ENCODE measurements at regions not wholly inside any gene's neighbourhood (a gene's known extent, or its start where the extent isn't known, plus 50 kb on each side); places are given as distances from the start of the nearest gene placed in this dataset.

GRCh38 chr7:113816639-113817038 lies 102.2 kb downstream of the PPP1R3A start:
- no peak for TF ChIP-seq POLR2A (IDR thresholded peaks at IDR 0.05)
- TF ChIP-seq, protein P1, sequence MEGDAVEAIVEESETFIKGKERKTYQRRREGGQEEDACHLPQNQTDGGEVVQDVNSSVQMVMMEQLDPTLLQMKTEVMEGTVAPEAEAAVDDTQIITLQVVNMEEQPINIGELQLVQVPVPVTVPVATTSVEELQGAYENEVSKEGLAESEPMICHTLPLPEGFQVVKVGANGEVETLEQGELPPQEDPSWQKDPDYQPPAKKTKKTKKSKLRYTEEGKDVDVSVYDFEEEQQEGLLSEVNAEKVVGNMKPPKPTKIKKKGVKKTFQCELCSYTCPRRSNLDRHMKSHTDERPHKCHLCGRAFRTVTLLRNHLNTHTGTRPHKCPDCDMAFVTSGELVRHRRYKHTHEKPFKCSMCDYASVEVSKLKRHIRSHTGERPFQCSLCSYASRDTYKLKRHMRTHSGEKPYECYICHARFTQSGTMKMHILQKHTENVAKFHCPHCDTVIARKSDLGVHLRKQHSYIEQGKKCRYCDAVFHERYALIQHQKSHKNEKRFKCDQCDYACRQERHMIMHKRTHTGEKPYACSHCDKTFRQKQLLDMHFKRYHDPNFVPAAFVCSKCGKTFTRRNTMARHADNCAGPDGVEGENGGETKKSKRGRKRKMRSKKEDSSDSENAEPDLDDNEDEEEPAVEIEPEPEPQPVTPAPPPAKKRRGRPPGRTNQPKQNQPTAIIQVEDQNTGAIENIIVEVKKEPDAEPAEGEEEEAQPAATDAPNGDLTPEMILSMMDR (IDR thresholded peaks at IDR 0.05): no peak
